ENCODE measurements at regions not wholly inside any gene's neighbourhood (a gene's known extent, or its start where the extent isn't known, plus 50 kb on each side); places are given as distances from the start of the nearest gene placed in this dataset.

DNA sequence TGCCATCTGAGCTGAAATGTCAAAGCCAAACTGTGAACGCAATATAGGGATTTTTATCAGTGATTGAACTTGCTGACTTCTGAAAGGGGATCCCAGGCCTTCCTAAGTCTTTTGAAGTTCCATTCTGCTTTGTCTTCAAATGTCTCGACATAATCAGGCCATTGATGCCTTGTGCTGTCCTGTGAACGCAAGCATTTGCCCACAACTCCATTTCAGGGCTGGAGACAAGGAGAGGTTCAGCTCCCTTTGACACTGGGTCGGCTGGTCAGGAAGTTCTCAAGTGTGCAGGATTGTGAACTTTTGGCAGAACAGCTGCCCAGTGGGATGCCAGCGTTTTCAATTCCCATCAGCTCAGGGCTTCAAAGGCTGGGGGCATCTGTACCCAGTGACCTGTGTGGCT is 345.3 kb downstream of the NUAK1 start:
- no peak for DNase-seq

DNA sequence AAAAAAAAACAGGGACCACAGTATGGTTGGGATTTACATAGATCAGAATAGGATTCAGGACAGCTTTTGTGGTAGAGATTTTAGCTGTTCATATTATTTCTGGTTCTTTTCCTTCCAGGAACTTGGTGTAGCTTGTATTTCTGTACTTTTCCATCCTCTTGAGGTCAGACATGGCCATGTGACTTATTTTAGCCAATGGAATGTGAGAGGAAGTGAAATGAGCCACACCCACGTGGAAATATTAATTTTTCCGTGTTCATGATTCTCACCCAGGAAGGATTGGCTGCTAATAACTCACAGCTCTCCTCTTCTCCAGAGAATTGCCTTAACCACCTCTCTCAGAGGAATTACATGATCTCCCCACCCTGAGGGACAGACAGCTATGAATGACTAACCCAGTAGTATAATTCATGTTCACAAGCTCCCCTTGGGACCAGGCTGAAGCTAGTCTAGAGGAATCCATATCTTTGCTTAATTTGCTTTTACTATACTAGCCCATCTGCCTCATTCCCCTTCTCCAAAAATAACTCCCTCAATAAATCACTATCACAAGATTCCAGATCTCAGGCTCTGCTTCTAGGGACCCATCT is 340.4 kb downstream of the NUAK1 start:
- no peak for DNase-seq

DNA sequence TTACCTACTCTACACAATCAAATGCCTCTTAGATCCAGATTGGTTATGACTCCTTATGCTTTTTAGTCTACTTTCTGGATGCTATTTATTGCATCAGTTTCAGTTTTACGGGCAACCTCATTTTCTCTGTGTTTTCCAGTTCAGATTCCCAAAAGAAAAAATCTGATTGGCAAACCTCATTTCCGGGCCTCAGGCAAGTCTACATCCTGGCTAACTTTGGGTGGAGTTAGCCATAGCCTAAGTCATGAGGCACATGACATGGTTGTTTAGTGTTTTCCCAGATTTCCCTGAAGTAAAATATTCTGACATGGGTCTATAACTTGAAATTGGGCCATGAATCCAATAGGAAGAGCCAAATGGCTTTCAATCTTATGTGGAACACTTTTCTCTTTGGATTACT is 339.7 kb downstream of the NUAK1 start:
- DNase-seq, result no peak

DNA sequence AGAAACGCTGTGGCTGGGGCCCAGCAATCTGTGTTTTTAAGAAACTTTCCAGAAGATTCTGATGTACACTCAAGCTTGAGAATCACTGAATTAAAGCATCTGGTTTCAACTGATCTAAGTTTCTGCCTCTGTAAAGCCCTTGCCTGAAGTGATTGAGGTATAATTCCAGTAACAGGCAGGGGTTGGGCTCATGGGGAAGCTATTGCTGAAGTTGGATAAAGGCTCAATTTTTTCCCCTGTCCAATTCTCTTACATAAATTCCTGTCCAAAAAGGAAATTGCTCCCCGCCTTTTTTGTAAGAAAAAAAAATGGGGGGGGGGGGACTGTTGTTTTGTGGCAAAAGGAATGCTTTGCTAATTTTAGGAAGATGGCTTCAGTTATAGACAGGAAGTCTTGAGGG is 337.4 kb downstream of the NUAK1 start:
- no peak for DNase-seq

DNA sequence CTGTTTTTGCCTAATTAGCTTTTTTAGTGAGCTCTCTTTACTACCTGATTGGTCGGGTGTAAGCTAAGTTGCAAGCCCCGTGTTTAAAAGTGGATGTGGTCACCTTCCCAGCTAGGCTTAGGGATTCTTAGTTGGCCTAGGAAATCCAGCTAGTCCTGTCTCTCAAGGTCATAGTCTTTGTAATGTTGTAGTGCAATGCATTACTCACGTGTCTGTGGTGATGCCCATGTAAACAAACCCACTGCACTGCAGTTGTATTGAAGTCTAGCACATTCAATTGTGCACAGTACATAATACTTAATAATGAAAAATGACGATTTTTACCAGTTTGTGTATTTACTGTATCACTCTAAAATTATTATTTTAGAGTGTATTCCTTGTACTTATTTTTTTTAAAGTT is 335.5 kb downstream of the NUAK1 start:
- no peak for DNase-seq

DNA sequence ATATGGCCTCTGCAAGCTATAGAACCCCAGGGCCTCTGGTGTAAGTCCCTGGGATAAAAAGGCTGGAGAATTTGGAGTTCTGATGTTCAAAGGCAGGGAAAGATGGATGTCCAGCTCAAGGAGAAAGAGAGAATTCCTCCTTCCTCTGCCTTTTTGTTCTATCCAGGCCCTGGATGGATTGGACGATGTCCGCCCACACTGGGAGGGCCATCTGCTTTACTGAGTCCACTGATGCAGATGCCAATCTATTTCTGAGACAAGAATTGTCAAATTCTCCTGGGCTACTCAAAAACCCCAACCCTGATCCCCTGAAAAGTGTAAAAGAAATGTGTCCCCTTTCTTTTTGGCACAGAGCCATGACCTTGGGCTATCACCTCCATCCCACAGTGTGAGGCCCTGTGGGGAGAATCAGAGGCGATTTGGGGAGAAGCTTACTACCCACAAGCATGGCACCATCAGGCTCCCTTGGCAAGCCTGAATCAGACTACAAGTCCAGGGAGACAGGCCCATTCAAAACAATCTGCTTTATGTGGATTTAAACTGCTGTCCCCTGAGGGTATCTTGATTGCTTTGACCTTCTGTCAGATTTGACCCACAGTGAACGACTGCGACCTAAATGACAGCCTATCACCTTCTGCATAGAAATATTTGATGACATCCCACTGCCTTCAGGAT is 334.0 kb downstream of the NUAK1 start:
- no peak for DNase-seq

DNA sequence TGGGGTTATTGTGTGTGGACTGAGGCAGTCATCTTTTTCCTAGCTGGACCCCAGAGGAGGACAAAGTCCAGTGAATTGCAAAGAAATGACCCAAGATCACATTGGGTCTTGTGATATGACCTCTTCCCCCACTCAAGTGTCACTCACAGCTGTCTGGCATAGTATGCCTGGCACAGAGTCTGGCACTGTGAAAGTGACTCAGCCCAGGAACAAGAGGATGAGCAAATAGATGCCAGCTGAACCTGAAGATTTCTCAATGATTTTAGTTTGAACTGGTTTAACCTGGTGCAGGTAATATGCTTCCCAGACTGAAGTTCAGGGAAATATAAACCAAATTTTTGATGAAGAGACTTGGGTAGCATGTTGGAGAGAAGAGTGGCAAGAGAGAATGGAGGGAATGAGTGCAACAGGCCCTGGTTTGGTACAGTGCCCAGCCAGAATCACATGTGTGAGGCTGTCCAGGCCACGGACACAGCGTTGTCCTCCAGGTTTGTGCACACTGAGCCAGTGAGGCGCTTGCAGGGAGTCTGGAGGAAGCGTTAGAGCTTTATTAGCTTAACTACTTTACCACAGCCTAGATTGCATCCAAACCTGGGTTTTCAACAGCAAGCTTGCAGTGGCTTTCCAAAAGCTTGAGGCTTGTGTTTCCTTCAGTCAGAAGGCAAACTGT is 332.9 kb downstream of the NUAK1 start:
- DNase-seq, result no peak

DNA sequence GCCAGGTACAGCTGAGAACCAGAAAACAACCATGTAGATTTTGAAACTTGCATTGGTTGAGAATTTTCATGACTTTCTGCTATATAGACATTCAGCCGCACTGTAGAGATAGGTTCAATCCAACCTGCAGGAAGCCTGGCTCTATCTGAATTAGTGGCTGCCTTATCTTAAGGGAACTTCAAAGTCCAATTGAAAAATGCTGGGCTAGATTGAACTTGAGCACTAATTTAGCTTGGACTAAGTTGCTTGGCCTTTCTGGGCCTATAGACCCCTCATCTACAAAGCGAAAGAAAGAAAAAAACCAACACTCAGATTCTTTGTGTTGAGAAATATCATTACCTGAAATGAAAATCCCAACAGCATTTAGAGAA is 332.4 kb downstream of the NUAK1 start:
- no peak for DNase-seq

DNA sequence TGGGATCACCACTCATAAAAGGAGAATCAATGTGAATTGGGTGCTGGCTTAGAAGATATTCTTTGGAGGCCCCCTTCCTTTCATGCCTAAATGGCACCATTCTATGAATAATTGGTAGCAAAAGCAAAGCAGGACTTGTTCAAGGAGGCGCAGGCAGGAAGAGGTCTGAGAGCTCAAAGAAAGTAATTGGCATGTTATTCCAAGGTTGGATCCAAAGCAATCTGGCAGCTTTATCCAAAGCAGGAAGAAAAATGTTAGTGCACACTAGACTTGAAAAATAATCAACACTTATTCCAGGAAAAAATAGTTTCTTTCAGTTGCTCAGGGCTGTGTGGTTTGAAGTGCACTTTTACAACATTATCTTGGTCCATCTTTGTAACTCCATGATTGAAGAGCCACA is 326.4 kb downstream of the NUAK1 start:
- DNase-seq, result peak in 11 of 58 donors; percentile 1 to 32 (median 10)

DNA sequence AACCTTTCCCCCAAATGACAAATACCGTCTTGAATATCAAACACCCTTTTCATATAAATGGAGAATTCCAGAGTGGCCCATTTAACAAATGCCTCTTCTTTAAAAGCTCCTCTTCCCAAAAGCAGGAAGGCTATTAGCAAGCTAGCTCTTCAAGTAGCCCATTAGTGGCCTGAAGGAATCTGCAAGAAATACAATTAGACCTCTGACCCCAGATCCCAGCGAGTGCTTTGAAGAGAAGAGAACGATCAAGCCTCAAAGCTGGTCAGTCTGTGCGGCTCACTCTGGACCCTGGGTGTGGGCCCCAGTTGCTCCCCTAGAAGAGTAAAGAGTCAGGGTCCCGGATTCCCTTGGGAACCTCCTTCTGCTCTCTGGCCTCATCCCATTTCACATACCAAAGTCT is 325.6 kb downstream of the NUAK1 start:
- DNase-seq, result no peak

DNA sequence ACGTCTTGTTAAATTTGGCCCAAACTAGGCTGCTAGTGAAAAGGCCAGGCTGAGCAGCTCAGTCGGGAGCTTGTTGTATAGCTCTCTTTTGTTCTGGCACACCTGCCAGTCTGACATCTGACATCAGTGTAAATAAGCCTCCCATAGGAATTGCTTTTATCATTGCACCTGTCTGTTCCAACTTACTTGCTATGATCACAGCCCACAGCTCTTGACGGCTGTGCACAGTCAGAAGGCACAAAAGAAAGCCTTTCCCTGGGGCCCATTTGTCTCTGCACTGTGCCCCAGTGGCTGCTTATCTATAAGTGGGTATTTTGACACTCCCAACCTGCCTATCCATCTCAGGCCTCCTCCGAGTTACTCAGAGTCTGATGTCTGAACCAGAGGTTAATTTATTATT is 324.5 kb downstream of the NUAK1 start:
- no peak for DNase-seq

DNA sequence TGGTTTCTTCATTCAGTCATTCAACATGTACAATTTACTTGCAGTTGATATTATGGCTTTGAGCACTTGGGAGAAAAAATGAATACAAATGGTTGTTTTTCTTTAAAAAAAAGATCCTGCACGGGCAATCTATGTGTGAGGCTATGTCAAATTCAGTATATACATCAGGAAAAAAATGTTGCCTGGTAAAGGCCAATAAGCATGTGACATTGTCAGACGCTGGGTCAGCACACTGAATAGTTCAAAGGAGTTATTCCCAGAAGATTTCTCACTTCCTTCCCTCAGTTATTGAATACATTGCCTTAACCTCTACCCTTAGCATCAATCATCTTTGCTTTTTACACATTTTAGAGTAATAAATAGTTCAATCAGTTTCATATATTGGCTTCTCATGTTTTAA is 319.2 kb downstream of the NUAK1 start:
- DNase-seq, result no peak

DNA sequence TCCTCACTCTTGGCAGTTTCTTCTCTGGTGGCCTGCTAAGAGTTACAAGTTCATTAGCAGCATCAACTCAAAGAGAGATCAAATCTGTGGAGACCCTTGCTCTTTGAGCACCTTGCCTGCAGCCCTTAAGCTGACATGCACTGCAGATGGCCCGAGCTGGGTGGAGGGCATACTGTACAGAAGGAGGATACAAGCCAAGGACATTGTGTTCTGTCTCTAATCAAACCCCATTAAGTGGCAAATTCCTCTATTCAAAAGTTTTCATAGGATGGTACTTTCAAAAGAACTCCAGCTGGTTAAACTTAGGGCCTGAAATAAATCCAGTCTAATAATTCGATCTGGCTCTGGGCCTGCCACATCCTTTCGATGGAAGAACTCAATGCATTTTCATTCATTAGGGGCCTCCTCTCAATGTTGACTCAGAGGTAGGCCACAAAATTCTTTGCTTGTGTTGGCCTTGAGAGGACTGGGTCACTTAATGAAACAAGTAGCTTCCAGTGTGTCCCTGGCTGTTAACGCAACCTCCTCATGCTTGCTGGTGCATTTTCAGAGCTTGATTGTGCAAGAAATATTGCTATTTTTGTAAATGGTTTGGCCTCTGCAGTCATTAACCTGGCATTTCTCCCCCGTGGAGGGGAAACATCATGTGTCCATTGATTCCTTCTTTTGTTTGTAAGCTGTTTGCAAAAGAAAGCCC is 318.2 kb downstream of the NUAK1 start:
- DNase-seq, result peak in 7 of 58 donors; percentile 4 to 54 (median 24)

DNA sequence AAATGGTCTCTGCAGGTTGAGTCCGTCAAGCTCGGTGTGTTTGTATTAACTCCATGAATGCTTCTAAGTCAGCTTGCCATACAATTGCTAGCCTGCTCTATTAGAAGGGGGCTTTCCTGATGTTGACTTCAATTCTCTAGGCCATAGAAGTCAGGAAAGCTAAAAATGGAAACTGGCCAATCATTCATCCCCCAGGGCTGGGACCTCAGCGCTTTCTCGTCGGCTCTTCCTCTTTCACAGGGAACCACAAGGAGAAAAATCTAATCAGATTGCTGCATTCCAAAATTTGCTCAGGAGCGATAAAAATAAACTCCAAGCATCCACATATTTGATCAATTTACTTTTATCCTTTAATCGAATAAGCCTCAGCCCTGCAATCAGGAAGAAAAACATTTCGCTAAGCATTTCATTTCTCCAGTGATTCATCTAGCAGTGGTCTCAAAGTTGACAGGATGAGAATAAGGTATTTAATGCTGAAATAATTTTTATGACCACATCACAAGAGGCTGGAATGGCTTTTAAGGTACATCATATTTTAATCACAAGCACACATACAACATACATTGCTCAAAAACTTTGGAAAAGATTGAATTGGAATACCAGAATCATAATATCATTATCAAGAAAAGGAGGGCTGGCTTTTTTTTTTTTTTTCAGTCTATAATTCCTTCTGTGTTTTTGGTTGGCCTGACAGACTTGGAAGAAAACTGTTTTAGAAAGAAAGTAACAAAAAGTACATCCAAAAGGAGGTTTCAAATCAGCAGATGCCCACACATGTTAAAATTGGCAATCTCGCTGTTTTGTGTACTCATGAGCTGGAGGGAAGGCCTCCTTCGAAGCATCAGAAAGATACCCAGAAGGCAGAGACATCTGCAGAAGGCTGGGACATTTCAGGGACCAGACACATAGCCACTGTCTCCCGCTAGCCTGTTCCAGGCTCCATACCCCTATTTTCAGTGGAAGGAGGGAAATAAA is 316.3 kb downstream of the NUAK1 start:
- peak in 12 of 58 donors; percentile 3 to 72 (median 24) for DNase-seq

DNA sequence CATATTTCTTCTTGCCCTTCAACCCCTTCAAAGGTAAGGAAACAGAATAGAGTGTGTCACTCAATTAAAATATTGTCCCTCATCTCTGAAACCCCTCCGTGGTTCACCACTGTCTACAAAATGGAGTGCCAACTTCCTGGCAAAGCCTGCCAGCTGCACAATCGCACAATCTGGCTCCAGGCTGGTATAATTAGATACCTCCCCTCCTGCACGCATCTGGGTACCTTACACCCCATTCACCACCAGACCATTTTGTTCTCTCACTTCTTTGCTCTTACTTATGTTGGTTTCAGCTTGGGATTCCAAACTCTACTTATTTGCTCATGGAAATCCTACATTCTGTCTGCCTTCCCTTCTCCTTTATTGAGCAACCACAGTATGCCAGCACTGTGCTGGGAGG is 314.9 kb downstream of the NUAK1 start:
- DNase-seq, result no peak

DNA sequence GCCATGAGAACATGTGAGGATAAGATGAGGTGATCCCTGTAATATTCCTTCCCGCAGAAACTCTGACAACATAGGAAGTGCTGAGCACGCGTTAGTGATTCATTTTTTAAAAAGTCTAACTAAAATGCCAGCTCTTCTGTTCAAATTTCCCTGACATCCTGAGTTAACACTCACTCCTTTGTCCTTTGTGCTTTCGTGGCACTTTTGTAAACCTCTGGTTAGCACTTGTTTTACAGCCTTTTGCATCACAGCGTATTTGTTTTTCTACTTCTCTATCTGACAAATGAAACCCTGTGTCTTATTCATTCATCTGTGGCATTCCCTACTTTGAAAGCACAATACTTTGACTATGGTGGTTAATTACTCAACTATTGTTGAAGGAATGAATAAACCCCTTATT is 313.6 kb downstream of the NUAK1 start:
- DNase-seq, result no peak

DNA sequence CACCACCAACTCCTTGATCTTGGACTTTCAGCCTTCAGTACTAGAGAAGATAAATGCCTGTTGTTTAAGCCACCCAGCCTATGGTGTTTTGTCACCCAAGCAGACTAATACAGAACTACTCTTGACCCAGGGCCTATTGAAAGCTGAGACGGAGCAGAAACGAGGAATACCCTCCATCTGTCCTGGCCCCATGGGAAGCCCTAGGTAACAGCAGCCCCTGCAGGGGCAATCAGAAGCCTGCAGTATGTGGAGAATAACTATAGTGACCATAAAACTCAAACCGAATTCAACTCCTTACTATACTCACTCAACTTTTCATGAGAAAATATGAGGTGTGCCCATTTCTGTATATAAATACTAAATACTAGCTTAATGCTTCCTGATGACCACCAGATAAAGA is 307.4 kb downstream of the NUAK1 start:
- no peak for DNase-seq

DNA sequence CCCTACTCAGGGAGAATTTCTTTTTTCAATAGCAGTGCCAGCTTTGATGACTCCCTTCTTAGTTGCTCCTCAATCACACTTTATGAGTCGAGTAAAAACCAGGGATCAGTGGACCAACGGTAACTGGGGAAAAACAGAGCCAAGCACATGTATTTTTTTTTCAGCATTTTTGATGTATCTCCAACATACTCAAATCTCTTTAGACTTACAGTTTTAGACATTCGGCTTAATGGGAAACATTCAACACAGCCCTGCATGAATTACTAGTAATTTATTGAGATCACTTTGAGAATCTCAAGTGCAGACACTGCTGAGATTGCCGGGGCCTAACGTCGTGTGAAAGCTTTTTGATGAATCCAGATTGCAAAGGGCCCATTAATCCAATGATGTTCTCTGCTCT is 306.7 kb downstream of the NUAK1 start:
- no peak for DNase-seq

DNA sequence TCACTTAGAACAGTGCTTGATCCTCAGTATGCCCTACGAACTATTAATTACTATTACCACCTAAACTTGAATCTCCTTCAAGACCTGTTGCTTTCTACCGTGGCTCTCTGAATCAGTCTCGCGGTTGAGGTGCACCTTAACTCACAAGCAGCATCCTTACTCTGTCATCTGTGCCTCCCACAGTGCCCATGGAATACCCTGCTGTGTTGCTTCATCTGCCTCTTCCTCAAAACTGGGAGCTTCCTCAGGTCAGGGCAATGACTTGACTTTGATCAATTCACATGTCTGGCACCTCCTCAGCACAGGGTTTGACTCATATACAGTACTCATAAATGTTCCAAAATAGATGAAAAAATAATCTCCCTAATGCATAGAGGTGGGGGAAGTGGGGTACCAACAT is 305.9 kb downstream of the NUAK1 start:
- no peak for DNase-seq

DNA sequence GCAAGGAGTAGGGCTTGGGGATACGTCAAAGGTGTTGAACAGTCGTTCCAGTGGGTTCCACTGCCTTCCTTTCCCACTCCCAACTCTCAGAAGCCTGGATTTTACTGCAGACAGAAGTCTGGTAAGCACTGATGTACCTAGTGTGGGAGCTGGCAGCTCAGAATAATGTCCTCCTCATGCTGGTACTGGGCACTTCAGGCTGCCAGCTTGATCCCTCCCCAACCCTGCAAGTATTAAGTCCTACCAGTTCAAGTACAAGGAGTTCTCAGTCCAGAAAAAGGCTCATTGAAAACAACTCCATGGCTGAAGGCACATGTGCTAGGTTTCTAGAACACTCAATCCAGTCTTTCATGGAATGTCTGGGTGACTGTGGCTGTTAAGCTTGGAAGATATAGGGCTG is 304.3 kb downstream of the NUAK1 start:
- no peak for DNase-seq

DNA sequence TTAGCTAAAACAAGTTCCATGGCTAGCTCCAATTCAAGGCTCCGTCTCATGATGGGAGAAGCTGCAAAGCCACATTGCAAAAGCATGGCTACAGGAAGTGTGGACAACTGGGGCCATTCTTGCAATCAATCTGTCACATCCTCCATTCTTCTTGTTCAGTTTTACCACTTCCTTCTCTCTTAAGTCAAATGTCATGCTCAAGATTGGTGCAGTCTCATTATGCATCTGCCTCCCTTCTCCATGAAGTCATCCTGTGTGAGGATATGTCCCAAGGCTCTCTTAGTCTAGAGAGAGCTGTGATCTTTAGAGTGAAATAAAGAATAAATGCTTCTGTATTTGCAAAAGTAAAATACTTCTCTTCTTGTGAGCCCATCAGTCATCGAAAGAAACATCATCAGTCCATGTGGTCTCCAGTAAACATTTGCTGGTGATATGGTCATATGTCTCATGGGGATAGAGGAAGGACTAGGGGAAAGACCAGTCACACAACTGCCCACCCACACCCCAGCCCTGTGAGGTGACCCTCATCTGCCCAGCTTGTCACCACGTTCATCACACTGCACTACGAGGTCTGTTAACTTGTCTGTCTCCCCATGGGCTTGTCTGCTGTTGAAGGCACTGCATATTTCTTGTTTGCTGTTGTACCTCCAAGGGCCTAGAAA is 303.0 kb downstream of the NUAK1 start:
- peak in 1 of 58 donors; percentile 8 for DNase-seq
